ENCODE measurements at regions not wholly inside any gene's neighbourhood (a gene's known extent, or its start where the extent isn't known, plus 50 kb on each side); places are given as distances from the start of the nearest gene placed in this dataset.

DNA sequence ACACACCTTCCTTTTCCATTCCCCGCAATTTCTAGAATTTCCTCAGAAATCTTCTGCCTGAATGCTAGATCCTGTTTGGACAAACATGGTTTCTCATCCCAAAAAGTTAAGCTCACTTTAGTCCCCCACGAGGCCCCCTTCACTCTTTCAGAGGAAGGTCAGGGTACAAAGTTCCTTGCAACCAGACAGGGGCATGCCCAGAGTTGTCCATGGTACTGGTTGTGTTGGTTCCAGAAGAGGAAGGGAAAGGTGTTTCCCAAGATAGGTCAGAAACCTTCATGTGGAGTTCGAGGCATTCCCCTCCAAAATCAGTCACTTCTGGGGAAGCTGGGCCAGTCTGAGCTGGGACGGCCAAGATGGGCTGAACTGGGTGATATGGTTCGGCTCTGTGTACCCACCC is 167.6 kb upstream of the MAFB start:
- TF ChIP-seq, protein P1, sequence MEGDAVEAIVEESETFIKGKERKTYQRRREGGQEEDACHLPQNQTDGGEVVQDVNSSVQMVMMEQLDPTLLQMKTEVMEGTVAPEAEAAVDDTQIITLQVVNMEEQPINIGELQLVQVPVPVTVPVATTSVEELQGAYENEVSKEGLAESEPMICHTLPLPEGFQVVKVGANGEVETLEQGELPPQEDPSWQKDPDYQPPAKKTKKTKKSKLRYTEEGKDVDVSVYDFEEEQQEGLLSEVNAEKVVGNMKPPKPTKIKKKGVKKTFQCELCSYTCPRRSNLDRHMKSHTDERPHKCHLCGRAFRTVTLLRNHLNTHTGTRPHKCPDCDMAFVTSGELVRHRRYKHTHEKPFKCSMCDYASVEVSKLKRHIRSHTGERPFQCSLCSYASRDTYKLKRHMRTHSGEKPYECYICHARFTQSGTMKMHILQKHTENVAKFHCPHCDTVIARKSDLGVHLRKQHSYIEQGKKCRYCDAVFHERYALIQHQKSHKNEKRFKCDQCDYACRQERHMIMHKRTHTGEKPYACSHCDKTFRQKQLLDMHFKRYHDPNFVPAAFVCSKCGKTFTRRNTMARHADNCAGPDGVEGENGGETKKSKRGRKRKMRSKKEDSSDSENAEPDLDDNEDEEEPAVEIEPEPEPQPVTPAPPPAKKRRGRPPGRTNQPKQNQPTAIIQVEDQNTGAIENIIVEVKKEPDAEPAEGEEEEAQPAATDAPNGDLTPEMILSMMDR (IDR thresholded peaks at IDR 0.05) = no peak
- no peak for TF ChIP-seq POLR2AphosphoS5 (IDR thresholded peaks at IDR 0.05; ENCODE audit: low read depth, low read length)
- TF ChIP-seq TCF7L2 (IDR thresholded peaks at IDR 0.05; ENCODE audit: low read depth, low read length) = no peak
- no peak for TF ChIP-seq SIN3A (IDR thresholded peaks at IDR 0.05; ENCODE audit: borderline replicate concordance, insufficient read depth, low read depth, low read length)
- TF ChIP-seq, protein P2, sequence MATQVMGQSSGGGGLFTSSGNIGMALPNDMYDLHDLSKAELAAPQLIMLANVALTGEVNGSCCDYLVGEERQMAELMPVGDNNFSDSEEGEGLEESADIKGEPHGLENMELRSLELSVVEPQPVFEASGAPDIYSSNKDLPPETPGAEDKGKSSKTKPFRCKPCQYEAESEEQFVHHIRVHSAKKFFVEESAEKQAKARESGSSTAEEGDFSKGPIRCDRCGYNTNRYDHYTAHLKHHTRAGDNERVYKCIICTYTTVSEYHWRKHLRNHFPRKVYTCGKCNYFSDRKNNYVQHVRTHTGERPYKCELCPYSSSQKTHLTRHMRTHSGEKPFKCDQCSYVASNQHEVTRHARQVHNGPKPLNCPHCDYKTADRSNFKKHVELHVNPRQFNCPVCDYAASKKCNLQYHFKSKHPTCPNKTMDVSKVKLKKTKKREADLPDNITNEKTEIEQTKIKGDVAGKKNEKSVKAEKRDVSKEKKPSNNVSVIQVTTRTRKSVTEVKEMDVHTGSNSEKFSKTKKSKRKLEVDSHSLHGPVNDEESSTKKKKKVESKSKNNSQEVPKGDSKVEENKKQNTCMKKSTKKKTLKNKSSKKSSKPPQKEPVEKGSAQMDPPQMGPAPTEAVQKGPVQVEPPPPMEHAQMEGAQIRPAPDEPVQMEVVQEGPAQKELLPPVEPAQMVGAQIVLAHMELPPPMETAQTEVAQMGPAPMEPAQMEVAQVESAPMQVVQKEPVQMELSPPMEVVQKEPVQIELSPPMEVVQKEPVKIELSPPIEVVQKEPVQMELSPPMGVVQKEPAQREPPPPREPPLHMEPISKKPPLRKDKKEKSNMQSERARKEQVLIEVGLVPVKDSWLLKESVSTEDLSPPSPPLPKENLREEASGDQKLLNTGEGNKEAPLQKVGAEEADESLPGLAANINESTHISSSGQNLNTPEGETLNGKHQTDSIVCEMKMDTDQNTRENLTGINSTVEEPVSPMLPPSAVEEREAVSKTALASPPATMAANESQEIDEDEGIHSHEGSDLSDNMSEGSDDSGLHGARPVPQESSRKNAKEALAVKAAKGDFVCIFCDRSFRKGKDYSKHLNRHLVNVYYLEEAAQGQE (IDR thresholded peaks at IDR 0.05; ENCODE audit: insufficient read depth in 1 of 2, low read depth in 2 of 2, low read length in 1 of 2) = no peak

Measured in Panc1 (cell line).